ENCODE measurements at regions not wholly inside any gene's neighbourhood (a gene's known extent, or its start where the extent isn't known, plus 50 kb on each side); places are given as distances from the start of the nearest gene placed in this dataset.

GRCh38 chr3:191120447-191121298, 78.4 kb upstream of the OSTN start:
- H3K27me3 ChIP-seq = no peaks in the 10 kb centered on the region
- TF ChIP-seq CTCF (IDR thresholded peaks at IDR 0.05; ENCODE audit: low read depth, low read length) = no peak

GRCh38 chr3:191119415-191120295, 79.4 kb upstream of the OSTN start:
- TF ChIP-seq CTCF (IDR thresholded peaks at IDR 0.05; ENCODE audit: low read depth, low read length) = no peak
- Histone ChIP-seq H3K27me3 (no peaks in the 10 kb centered on the region), H3K4me3 (ENCODE audit: low read depth, low read length) (no peak overlapping the region), H3K36me3 (no peaks in the 10 kb centered on the region), H3K9me3 (no peaks in the 10 kb centered on the region), H3K4me1 (no peaks in the 10 kb centered on the region)
- no peak for DNase-seq

More at GRCh38 chr3:191120447-191121298, 78.4 kb upstream of the OSTN start:
- no peak for DNase-seq
- no peaks in the 10 kb centered on the region for H3K9me3 ChIP-seq
- H3K36me3 ChIP-seq = no peaks in the 10 kb centered on the region
- H3K4me1 ChIP-seq = no peaks in the 10 kb centered on the region
- no peak overlapping the region for H3K4me3 ChIP-seq (ENCODE audit: low read depth, low read length)

- Histone ChIP-seq H3K27me3 (no peaks in the 10 kb centered on the region), H3K4me3 (ENCODE audit: low read depth, low read length) (no peak overlapping the region), H3K4me1 (no peaks in the 10 kb centered on the region), H3K36me3 (no peaks in the 10 kb centered on the region), H3K9me3 (no peaks in the 10 kb centered on the region)
- TF ChIP-seq CTCF (IDR thresholded peaks at IDR 0.05; ENCODE audit: low read depth, low read length) = no peak
- DNase-seq = no peak
These were observed 87.3 kb upstream of the OSTN start for GRCh38 chr3:191111722-191112121.

GRCh38 chr3:191105418-191105817, 93.6 kb upstream of the OSTN start:
- Histone ChIP-seq H3K27me3 (no peaks in the 10 kb centered on the region), H3K36me3 (no peaks in the 10 kb centered on the region), H3K4me3 (ENCODE audit: low read depth, low read length) (no peak overlapping the region), H3K4me1 (no peaks in the 10 kb centered on the region), H3K9me3 (no peaks in the 10 kb centered on the region)
- TF ChIP-seq CTCF (IDR thresholded peaks at IDR 0.05; ENCODE audit: low read depth, low read length) = no peak
- no peak for DNase-seq

GRCh38 chr3:191100516-191100915, 98.5 kb upstream of the OSTN start:
- Histone ChIP-seq H3K36me3 (no peaks in the 10 kb centered on the region), H3K4me1 (no peaks in the 10 kb centered on the region), H3K9me3 (no peaks in the 10 kb centered on the region), H3K4me3 (ENCODE audit: low read depth, low read length) (no peak overlapping the region), H3K27me3 (no peaks in the 10 kb centered on the region)
- TF ChIP-seq CTCF (IDR thresholded peaks at IDR 0.05; ENCODE audit: low read depth, low read length) = no peak
- DNase-seq = no peak

Measured in BE2C (cell line).